SK-N-SH treated with all-trans-retinoic acid at 6 μM for 48 hours (cell line): ENCODE measurements at regions not wholly inside any gene's neighbourhood (a gene's known extent, or its start where the extent isn't known, plus 50 kb on each side); places are given as distances from the start of the nearest gene placed in this dataset.

ENCODE experiments used
- ARNTL ChIP-seq: fragments of 450-650 bp; formaldehyde crosslinking; IDR thresholded peaks from 2 replicates; pipeline ENCODE4 v1.5.0; 2020; ENCODE audit warnings: low read depth, mild to moderate bottlenecking, moderate library complexity, borderline replicate concordance
- CSDC2 ChIP-seq: fragments of 250-450 bp; sonication (Bioruptor Pico); IDR thresholded peaks from 2 replicates; pipeline ENCODE4 v1.5.0; 2020; ENCODE audit warnings: mild to moderate bottlenecking, moderate library complexity
- PATZ1 ChIP-seq: fragments of 250-450 bp; sonication (Bioruptor Pico); IDR thresholded peaks from 2 replicates; pipeline ENCODE4 v1.8.0; 2020; ENCODE audit warnings: mild to moderate bottlenecking, moderate library complexity, borderline replicate concordance
- ZFP3 ChIP-seq: fragments of 250-450 bp; sonication (Bioruptor Pico); IDR thresholded peaks from 2 replicates; pipeline ENCODE4 v1.5.0; 2020; ENCODE audit warnings: mild to moderate bottlenecking, moderate library complexity
- TF ChIP-seq, protein P1 (sequence below): fragments of 250-450 bp; sonication (Bioruptor Pico); IDR thresholded peaks from 2 replicates; pipeline ENCODE4 v1.5.1; 2020; ENCODE audit warnings: low read depth, mild to moderate bottlenecking, moderate library complexity

GRCh38 chr15:53458736-53459135 lies 300.7 kb downstream of the WDR72 start:
- TF ChIP-seq ZFP3 (CRISPR knock-in tag) (no peak), ARNTL (CRISPR knock-in tag) (no peak), PATZ1 (CRISPR knock-in tag) (no peak), CSDC2 (CRISPR knock-in tag) (no peak)
- TF ChIP-seq, protein P1, sequence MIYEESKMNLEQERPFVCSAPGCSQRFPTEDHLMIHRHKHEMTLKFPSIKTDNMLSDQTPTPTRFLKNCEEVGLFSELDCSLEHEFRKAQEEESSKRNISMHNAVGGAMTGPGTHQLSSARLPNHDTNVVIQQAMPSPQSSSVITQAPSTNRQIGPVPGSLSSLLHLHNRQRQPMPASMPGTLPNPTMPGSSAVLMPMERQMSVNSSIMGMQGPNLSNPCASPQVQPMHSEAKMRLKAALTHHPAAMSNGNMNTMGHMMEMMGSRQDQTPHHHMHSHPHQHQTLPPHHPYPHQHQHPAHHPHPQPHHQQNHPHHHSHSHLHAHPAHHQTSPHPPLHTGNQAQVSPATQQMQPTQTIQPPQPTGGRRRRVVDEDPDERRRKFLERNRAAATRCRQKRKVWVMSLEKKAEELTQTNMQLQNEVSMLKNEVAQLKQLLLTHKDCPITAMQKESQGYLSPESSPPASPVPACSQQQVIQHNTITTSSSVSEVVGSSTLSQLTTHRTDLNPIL (CRISPR knock-in tag): no peak
